ENCODE measurements at regions not wholly inside any gene's neighbourhood (a gene's known extent, or its start where the extent isn't known, plus 50 kb on each side); places are given as distances from the start of the nearest gene placed in this dataset.

DNA sequence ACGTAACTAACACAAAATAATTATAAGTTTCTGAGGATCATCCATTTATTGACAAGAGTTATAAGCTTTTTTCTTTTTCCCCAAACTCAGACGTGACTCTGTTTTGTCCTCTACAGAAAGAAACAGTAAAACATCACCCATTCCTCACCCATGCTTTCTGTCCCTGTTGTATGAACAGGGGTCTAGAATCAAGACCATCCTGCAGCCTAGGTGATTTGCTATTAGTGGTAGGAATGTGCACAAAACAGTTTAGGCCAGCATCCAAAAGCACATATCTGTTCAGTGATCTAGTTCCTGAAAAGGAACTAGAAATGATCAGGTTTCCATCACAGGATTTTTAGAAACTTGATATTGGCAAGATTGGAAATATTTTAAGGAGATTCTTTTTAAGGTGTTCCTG is 527.6 kb downstream of the SOX2 start:
- Mint-ChIP-seq H3K4me3 (no peak overlapping the region), H3K27me3 (no peaks in the 10 kb centered on the region), H3K27ac (no peak overlapping the region), H3K36me3 (no peaks in the 10 kb centered on the region), H3K9me3 (no peaks in the 10 kb centered on the region), H3K4me1 (no peaks in the 10 kb centered on the region)
- DNase-seq, result no peak
- ATAC-seq (replicated peaks), result no peak

GRCh38 chr3:182240474-182240873 is 528.7 kb downstream of the SOX2 start:
- H3K36me3 Mint-ChIP-seq, result no peaks in the 10 kb centered on the region
- H3K4me3 Mint-ChIP-seq, result no peak overlapping the region
- H3K27ac Mint-ChIP-seq, result no peak overlapping the region
- no peaks in the 10 kb centered on the region for H3K9me3 Mint-ChIP-seq
- ATAC-seq (replicated peaks) (no peak), DNase-seq (no peak)
- H3K4me1 Mint-ChIP-seq, result no peaks in the 10 kb centered on the region
- H3K27me3 Mint-ChIP-seq, result no peaks in the 10 kb centered on the region

DNA sequence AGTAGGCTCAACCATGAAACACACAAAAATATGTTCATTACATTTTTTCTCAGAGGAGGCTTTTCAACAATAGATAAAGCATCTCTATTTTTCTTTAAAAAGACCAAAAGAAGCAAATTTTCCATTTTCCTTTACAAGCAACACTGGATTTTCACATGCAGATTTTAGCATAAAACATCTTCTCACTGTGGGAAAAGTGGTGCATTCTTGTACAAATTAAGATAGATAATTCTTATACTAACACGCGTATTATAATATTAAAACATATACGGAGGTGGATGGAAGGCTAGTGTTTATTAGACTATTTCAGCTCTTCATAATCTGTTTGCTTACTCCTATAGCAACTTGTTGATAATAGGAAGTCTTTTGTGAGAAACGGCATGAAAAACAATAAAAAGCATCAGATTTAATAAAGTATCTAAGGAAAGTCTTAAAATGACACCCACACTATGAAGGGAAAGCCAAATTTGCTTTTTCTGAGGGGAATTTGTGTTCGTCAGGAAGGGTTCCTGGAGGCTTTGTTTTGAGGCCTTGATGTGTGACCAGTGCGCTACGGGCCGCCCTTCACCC is 529.6 kb downstream of the SOX2 start:
- no peak for ATAC-seq (replicated peaks)
- H3K4me3 Mint-ChIP-seq, result no peak overlapping the region

DNA sequence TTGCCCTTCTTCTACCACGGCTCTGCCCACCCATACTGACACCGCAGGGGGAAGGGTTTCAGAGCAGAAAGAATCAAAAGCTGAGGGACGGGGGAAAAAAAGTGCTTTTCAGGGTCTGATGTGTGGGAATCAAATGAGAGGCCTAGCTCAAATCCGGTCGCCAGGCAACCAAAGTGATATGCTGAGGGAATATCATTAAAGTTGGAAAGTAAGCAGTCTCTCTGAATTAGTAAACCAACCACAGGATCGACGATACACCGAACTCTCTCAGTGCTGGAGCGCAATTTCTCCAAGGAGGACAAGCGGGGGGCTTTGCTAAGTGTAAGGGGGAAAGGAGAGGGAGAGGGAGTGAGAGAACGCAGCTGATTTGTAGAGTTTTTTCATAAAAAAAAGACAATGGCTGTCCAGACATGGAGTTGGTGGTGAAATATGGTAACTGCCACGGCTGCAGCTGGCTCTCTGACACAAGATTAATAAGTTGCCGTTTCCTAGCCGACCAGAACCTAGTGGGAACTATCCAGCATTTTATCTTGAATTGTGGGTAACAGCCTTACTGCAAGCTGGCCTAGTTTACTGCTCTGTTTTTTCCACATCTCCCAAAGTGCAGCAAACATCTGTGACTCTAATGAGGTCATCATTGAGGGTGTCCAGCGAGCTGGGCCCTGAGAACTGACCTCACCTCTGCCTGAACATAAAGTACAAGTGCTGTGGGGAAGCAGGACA is 530.2 kb downstream of the SOX2 start:
- H3K27ac Mint-ChIP-seq, result no peak overlapping the region
- no peaks in the 10 kb centered on the region for H3K4me1 Mint-ChIP-seq
- ATAC-seq (replicated peaks), result no peak
- no peaks in the 10 kb centered on the region for H3K36me3 Mint-ChIP-seq
- H3K4me3 Mint-ChIP-seq, result no peak overlapping the region
- no peaks in the 10 kb centered on the region for H3K9me3 Mint-ChIP-seq
- no peak for DNase-seq
- H3K27me3 Mint-ChIP-seq, result no peaks in the 10 kb centered on the region

More for the DNA sequence above, 529.6 kb downstream of the SOX2 start:
- no peaks in the 10 kb centered on the region for H3K36me3 Mint-ChIP-seq
- H3K27me3 Mint-ChIP-seq, result no peaks in the 10 kb centered on the region
- H3K9me3 Mint-ChIP-seq, result no peaks in the 10 kb centered on the region
- no peak overlapping the region for H3K27ac Mint-ChIP-seq
- no peak for DNase-seq
- no peaks in the 10 kb centered on the region for H3K4me1 Mint-ChIP-seq

DNA sequence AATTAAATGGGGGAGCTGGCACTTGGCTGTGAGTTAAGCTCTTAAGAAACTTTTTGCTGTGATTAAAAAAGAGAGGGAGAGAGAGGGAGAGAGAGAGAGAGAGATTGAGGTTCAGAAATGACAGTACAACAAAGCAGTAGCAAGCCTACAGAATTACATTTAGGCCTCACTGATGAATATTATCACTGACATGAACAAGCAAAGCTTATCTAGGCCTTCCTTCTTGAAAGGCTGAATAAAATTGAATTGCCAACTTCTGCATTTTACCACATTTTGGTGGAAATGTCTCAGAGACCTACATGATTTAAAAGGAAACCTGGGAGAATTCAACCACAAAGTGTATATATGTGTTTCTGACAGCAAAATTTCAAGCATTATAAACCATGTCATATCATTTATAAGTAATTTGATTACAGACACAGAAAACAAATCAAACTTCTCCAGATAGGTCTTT is 530.8 kb downstream of the SOX2 start:
- ATAC-seq (replicated peaks), result no peak
- no peaks in the 10 kb centered on the region for H3K9me3 Mint-ChIP-seq
- H3K36me3 Mint-ChIP-seq, result no peaks in the 10 kb centered on the region
- no peak overlapping the region for H3K27ac Mint-ChIP-seq
- H3K4me3 Mint-ChIP-seq, result no peak overlapping the region
- H3K27me3 Mint-ChIP-seq, result no peaks in the 10 kb centered on the region
- DNase-seq, result no peak
- H3K4me1 Mint-ChIP-seq, result no peaks in the 10 kb centered on the region

GRCh38 chr3:182243625-182244024 is 531.9 kb downstream of the SOX2 start:
- H3K4me3 Mint-ChIP-seq, result no peak overlapping the region
- DNase-seq, result no peak
- no peak for ATAC-seq (replicated peaks)

DNA sequence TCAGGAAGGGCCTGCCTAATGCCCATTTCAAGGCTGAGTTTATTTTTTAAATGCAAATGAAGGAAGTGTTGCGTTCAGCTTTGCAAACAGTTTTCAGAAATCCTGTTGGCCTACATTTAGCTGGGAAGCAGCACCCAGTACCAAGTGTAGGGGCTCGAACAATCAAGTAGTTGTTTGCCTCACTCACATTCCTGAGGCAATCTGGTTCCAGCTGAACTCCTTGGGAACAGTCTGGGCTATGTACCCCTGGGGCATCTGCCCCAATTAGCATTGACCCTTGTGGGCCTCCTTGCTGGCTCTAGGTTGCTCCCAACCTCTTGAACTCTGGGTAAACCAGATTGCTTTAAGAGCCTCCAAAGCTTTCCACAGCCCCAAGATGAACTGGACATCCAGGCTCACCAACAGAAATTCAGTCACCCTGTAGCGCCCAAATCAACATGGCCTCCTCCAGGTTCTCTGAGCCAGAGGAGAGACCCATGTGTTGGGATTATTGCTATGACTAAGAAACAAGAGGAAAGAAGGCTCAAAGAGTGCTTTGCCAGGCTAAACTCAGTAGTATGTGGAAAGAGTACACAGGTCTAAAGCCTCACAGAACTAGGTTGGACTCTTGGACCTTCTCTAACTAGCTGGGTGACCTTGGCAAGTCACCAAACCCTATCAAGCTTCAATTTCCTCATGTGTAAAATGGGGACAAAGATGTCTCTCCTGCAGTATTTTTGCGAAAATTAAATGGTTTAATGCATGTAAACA is 532.7 kb downstream of the SOX2 start:
- H3K4me3 Mint-ChIP-seq, result no peak overlapping the region
- no peaks in the 10 kb centered on the region for H3K4me1 Mint-ChIP-seq
- H3K27ac Mint-ChIP-seq, result no peak overlapping the region
- no peak for ATAC-seq (replicated peaks)
- H3K27me3 Mint-ChIP-seq, result no peaks in the 10 kb centered on the region
- no peak for DNase-seq
- H3K36me3 Mint-ChIP-seq, result no peaks in the 10 kb centered on the region
- no peaks in the 10 kb centered on the region for H3K9me3 Mint-ChIP-seq

More at GRCh38 chr3:182243625-182244024, 531.9 kb downstream of the SOX2 start:
- Mint-ChIP-seq H3K36me3 (no peaks in the 10 kb centered on the region), H3K4me1 (no peaks in the 10 kb centered on the region), H3K27me3 (no peaks in the 10 kb centered on the region), H3K9me3 (no peaks in the 10 kb centered on the region), H3K27ac (no peak overlapping the region)

- H3K27me3 Mint-ChIP-seq, result no peaks in the 10 kb centered on the region
- H3K27ac Mint-ChIP-seq, result no peak overlapping the region
- no peaks in the 10 kb centered on the region for H3K4me1 Mint-ChIP-seq
- no peak for ATAC-seq (replicated peaks)
- DNase-seq, result no peak
- no peaks in the 10 kb centered on the region for H3K36me3 Mint-ChIP-seq
- H3K9me3 Mint-ChIP-seq, result no peaks in the 10 kb centered on the region
- H3K4me3 Mint-ChIP-seq, result no peak overlapping the region
Measured at GRCh38 chr3:182245059-182245458, 533.3 kb downstream of the SOX2 start.

- Mint-ChIP-seq H3K4me1 (no peaks in the 10 kb centered on the region), H3K36me3 (no peaks in the 10 kb centered on the region), H3K27ac (no peak overlapping the region), H3K27me3 (no peaks in the 10 kb centered on the region), H3K9me3 (no peaks in the 10 kb centered on the region), H3K4me3 (no peak overlapping the region)
- ATAC-seq (replicated peaks) (no peak), DNase-seq (no peak)
Measured at GRCh38 chr3:182246870-182247269, 535.1 kb downstream of the SOX2 start.

GRCh38 chr3:182248349-182248880 is 536.7 kb downstream of the SOX2 start:
- no peaks in the 10 kb centered on the region for H3K27me3 Mint-ChIP-seq
- no peak overlapping the region for H3K4me3 Mint-ChIP-seq
- no peaks in the 10 kb centered on the region for H3K9me3 Mint-ChIP-seq
- no peak overlapping the region for H3K27ac Mint-ChIP-seq
- H3K36me3 Mint-ChIP-seq, result no peaks in the 10 kb centered on the region
- DNase-seq, result no peak
- no peaks in the 10 kb centered on the region for H3K4me1 Mint-ChIP-seq
- ATAC-seq (replicated peaks), result no peak

DNA sequence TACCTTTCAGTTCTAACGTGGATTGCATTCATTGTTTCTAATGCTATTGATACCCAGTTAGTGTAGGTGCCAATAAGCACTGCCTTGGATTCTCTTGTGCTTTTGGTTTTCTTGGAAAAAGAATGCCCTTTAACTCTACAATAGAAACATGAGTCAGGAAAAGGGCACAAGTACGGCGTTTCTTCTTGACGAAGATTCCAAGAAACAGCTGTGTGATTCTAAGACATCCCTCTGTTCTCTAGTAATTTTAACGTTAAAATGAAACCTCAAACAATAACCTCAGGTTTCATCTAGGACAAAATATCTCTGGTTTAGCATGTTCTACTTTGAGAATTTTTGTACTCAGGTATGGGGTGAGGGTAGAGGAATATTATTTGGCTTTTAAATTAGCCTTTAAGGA is 540.5 kb upstream of the ATP11B start:
- peaks cover 4 to 12% of the 10 kb centered on the region in 2 donors for H3K27me3 Mint-ChIP-seq
- ATAC-seq (replicated peaks), result no peak
- H3K27ac Mint-ChIP-seq, result no peak overlapping the region
- H3K9me3 Mint-ChIP-seq, result no peaks in the 10 kb centered on the region
- no peak for DNase-seq
- no peaks in the 10 kb centered on the region for H3K36me3 Mint-ChIP-seq
- no peak overlapping the region for H3K4me3 Mint-ChIP-seq
- no peaks in the 10 kb centered on the region for H3K4me1 Mint-ChIP-seq

DNA sequence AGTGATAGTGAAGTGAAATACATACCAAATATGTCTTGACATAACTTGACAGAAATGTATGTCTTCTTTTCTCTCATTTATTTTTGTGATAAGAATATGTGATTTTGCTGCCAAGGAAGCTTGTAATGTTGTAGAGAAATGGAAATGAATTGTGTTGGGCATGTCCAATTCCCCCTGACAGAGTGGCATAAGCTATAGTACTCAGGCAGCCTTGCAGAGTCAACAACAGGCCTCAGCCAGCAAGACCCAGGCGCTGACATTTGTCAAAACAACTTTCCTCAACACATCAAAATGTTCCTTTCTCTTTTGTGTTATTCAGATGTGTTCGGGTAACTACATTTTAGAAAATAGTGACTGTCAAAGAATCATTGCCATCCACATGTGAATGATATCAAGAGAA is 538.1 kb upstream of the ATP11B start:
- no peaks in the 10 kb centered on the region for H3K36me3 Mint-ChIP-seq
- H3K27ac Mint-ChIP-seq, result no peak overlapping the region
- H3K27me3 Mint-ChIP-seq, result peaks cover 4 to 12% of the 10 kb centered on the region in 2 donors
- no peak overlapping the region for H3K4me3 Mint-ChIP-seq
- no peaks in the 10 kb centered on the region for H3K4me1 Mint-ChIP-seq
- ATAC-seq (replicated peaks) (no peak), DNase-seq (no peak)
- H3K9me3 Mint-ChIP-seq, result no peaks in the 10 kb centered on the region

DNA sequence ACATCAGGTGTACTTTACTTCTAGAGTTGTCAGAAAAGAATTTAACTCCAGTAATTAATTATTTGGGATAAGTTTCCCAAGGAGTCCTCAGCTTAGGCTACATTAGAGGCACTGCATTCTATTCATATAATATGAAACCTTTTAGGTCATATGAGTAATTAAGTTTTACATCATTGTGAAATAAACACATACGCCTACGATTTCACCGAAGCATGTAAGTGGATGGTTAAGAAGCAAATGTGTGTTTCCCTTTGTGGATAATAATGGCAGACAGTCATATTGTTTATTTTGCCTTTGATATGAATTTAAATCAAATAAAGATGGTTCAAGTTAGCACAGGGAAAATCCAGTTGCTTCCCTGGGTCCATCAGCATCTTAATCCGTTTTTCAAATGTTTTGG is 535.9 kb upstream of the ATP11B start:
- Mint-ChIP-seq H3K4me1 (no peaks in the 10 kb centered on the region), H3K27me3 (peaks cover 8 to 19% of the 10 kb centered on the region in 2 donors), H3K36me3 (no peaks in the 10 kb centered on the region), H3K9me3 (no peaks in the 10 kb centered on the region), H3K4me3 (no peak overlapping the region), H3K27ac (no peak overlapping the region)
- DNase-seq (no peak), ATAC-seq (replicated peaks) (no peak)

GRCh38 chr3:182258538-182259177 is 534.6 kb upstream of the ATP11B start:
- H3K36me3 Mint-ChIP-seq, result no peaks in the 10 kb centered on the region
- no peak for DNase-seq
- H3K27me3 Mint-ChIP-seq, result peaks cover 8 to 19% of the 10 kb centered on the region in 2 donors
- no peak overlapping the region for H3K4me3 Mint-ChIP-seq
- no peak for ATAC-seq (replicated peaks)
- no peaks in the 10 kb centered on the region for H3K9me3 Mint-ChIP-seq
- no peak overlapping the region for H3K27ac Mint-ChIP-seq
- no peaks in the 10 kb centered on the region for H3K4me1 Mint-ChIP-seq
